HEK293T (cell line): ENCODE measurements at regions not wholly inside any gene's neighbourhood (a gene's known extent, or its start where the extent isn't known, plus 50 kb on each side); places are given as distances from the start of the nearest gene placed in this dataset.
"Not testable (repeated sequence)": the region's sequence is repeated elsewhere in the genome, so short reads cannot be mapped to it uniquely, and the experiment has no call there.

Experiments
- CTCF ChIA-PET: fragments of 350-600 bp; formaldehyde crosslinking; extraction: SDS; loops from one replicate; lab custom pipeline; 2021; ENCODE audit warnings: antibody characterized with exemption, inconsistent platforms; lab: Yijun Ruan, JAX
- POLR2A ChIA-PET: fragments of 350-600 bp; formaldehyde crosslinking; extraction: SDS; loops from one replicate; lab custom pipeline; 2020; ENCODE audit warnings: antibody characterized with exemption, inconsistent platforms; lab: Yijun Ruan, JAX
- DNase-seq: peaks from one replicate; pipeline ENCODE4 v3.0.0; 2012; ENCODE audit warnings: mixed read lengths; ENCODE audit errors: extremely low spot score
- ARNT ChIP-seq: fragments of 450-650 bp; IDR thresholded peaks from 2 replicates; pipeline ENCODE4 v1.6.1; 2017; ENCODE audit warnings: mild to moderate bottlenecking
- BHLHE40 ChIP-seq: fragments of 450-650 bp; IDR thresholded peaks from 2 replicates; pipeline ENCODE4 v1.6.1; 2016; ENCODE audit warnings: mild to moderate bottlenecking, moderate library complexity, borderline replicate concordance
- CTBP1 ChIP-seq: fragments of 450-650 bp; IDR thresholded peaks from 2 replicates; pipeline ENCODE4 v1.6.1; 2016; ENCODE audit warnings: borderline replicate concordance
- ELF4 ChIP-seq: fragments of 450-650 bp; IDR thresholded peaks from 2 replicates; pipeline ENCODE4 v1.6.1; 2017; ENCODE audit warnings: antibody characterized with exemption
- FOXA1 ChIP-seq: fragments of 450-650 bp; IDR thresholded peaks from 2 replicates; pipeline ENCODE4 v1.6.1; 2016; ENCODE audit warnings: mild to moderate bottlenecking
- FOXK2 ChIP-seq: fragments of 450-650 bp; IDR thresholded peaks from 2 replicates; pipeline ENCODE4 v1.6.1; 2016; ENCODE audit warnings: mild to moderate bottlenecking
- FOXM1 ChIP-seq: fragments of 450-650 bp; IDR thresholded peaks from 2 replicates; pipeline ENCODE4 v1.6.1; 2017; ENCODE audit warnings: mild to moderate bottlenecking, borderline replicate concordance
- HDGF ChIP-seq: fragments of 450-650 bp; IDR thresholded peaks from 2 replicates; pipeline ENCODE4 v1.6.1; 2017; ENCODE audit warnings: antibody characterized with exemption, borderline replicate concordance
- L3MBTL2 ChIP-seq: fragments of 450-650 bp; conservative IDR thresholded peaks from 2 replicates; pipeline ENCODE4 v1.6.1; 2016; ENCODE audit warnings: mild to moderate bottlenecking
- LEF1 ChIP-seq: fragments of 450-650 bp; IDR thresholded peaks from 2 replicates; pipeline ENCODE4 v1.6.1; 2017; ENCODE audit warnings: mild to moderate bottlenecking, borderline replicate concordance
- NFRKB ChIP-seq: fragments of 450-650 bp; IDR thresholded peaks from 2 replicates; pipeline ENCODE4 v1.6.1; 2016; ENCODE audit warnings: mild to moderate bottlenecking, moderate library complexity
- PKNOX1 ChIP-seq: fragments of 450-650 bp; IDR thresholded peaks from 2 replicates; pipeline ENCODE4 v1.6.1; 2016
- SP1 ChIP-seq: fragments of 450-650 bp; IDR thresholded peaks from 2 replicates; pipeline ENCODE4 v1.6.1; 2017
- SUZ12 ChIP-seq: fragments of 450-650 bp; IDR thresholded peaks from 2 replicates; pipeline ENCODE4 v1.6.1; 2016; ENCODE audit warnings: mild to moderate bottlenecking
- TARDBP ChIP-seq: fragments of 450-650 bp; IDR thresholded peaks from 2 replicates; pipeline ENCODE4 v1.6.1; 2016
- ZNF384 ChIP-seq: fragments of 450-650 bp; IDR thresholded peaks from 2 replicates; pipeline ENCODE4 v1.6.1; 2016

GRCh38 chr16:17970157-17970765 is 366.3 kb downstream of the NPIPA8 start:
- ChIA-PET CTCF (no interaction called here), POLR2A (no interaction called here)
- TF ChIP-seq NFRKB (no peak), L3MBTL2 (no peak), BHLHE40 (no peak), HDGF (no peak), FOXM1 (no peak), FOXA1 (no peak), ZNF384 (no peak), CTBP1 (no peak), SP1 (no peak), ARNT (no peak), TARDBP (no peak), PKNOX1 (no peak), SUZ12 (no peak), ELF4 (no peak), LEF1 (no peak)
- no peak for DNase-seq

- ChIA-PET CTCF (no interaction called here), POLR2A (no interaction called here)
- DNase-seq = no peak
- no peak for TF ChIP-seq FOXK2
- no peak for TF ChIP-seq FOXM1
- TF ChIP-seq ARNT = no peak
- TF ChIP-seq LEF1 = no peak
- TF ChIP-seq CTBP1 = no peak
- no peak for TF ChIP-seq ELF4
- TF ChIP-seq NFRKB = no peak
- no peak for TF ChIP-seq FOXA1
- TF ChIP-seq TARDBP = no peak
- no peak for TF ChIP-seq ZNF384
- TF ChIP-seq SUZ12 = no peak
These were observed 371.2 kb downstream of the NPIPA8 start for GRCh38 chr16:17965133-17965900.

GRCh38 chr16:17964196-17964595 is 372.3 kb downstream of the NPIPA8 start:
- POLR2A ChIA-PET = no interaction called here
- TF ChIP-seq ARNT = no peak
- TF ChIP-seq LEF1 = no peak
- no peak for TF ChIP-seq HDGF
- TF ChIP-seq L3MBTL2 = no peak
- TF ChIP-seq PKNOX1 = no peak
- no peak for TF ChIP-seq BHLHE40
- no peak for TF ChIP-seq CTBP1
- no peak for TF ChIP-seq SUZ12
- no peak for TF ChIP-seq FOXA1
- CTCF ChIA-PET = interaction anchor here (0.6 kb wide), 1 partner anchor 435 kb away, joined by 3 read pairs; no protein-coding TSS in a partner anchor
- DNase-seq = no peak

GRCh38 chr16:17963185-17963836 is 373.2 kb downstream of the NPIPA8 start:
- TF ChIP-seq CTBP1 = no peak
- TF ChIP-seq SP1 = no peak
- no peak for TF ChIP-seq TARDBP
- TF ChIP-seq FOXK2 = no peak
- TF ChIP-seq NFRKB = no peak
- TF ChIP-seq ZNF384 = no peak
- TF ChIP-seq FOXA1 = no peak
- no peak for TF ChIP-seq ARNT
- TF ChIP-seq LEF1 = no peak
- no peak for TF ChIP-seq L3MBTL2
- TF ChIP-seq HDGF = no peak
- no peak for TF ChIP-seq SUZ12
- no peak for TF ChIP-seq ELF4
- no peak for TF ChIP-seq FOXM1
- TF ChIP-seq BHLHE40 = no peak
- no peak for TF ChIP-seq PKNOX1
- CTCF ChIA-PET = interaction anchor here (0.6 kb wide), 1 partner anchor 434 kb away, joined by 3 read pairs; no protein-coding TSS in a partner anchor

GRCh38 chr16:17962726-17963125 is 373.8 kb downstream of the NPIPA8 start:
- ChIA-PET POLR2A (no interaction called here), CTCF (no interaction called here)
- DNase-seq = no peak
- TF ChIP-seq NFRKB = no peak
- TF ChIP-seq HDGF = no peak
- TF ChIP-seq ARNT = no peak
- no peak for TF ChIP-seq BHLHE40
- TF ChIP-seq TARDBP = no peak
- no peak for TF ChIP-seq PKNOX1
- no peak for TF ChIP-seq FOXM1
- no peak for TF ChIP-seq FOXA1
- no peak for TF ChIP-seq CTBP1
- no peak for TF ChIP-seq SUZ12
- no peak for TF ChIP-seq FOXK2
- no peak for TF ChIP-seq LEF1
- TF ChIP-seq ELF4 = no peak
- TF ChIP-seq ZNF384 = no peak
- TF ChIP-seq L3MBTL2 = no peak
- no peak for TF ChIP-seq SP1

More at GRCh38 chr16:17963185-17963836, 373.2 kb downstream of the NPIPA8 start:
- POLR2A ChIA-PET = no interaction called here
- no peak for DNase-seq

GRCh38 chr16:17961822-17962221 is 374.7 kb downstream of the NPIPA8 start:
- not testable (repeated sequence) for DNase-seq

More at GRCh38 chr16:17961822-17962221, 374.7 kb downstream of the NPIPA8 start:
- POLR2A ChIA-PET, CTCF ChIA-PET: not testable (repeated sequence)
